SIG-M5 treated with dmso at 0.1 percent for 504 hours (cell line): ENCODE measurements at regions not wholly inside any gene's neighbourhood (a gene's known extent, or its start where the extent isn't known, plus 50 kb on each side); places are given as distances from the start of the nearest gene placed in this dataset.

Experiments used
- DNase-seq: peaks from one replicate; lab custom pipeline; 2025; ENCODE audit not compliant: unreplicated experiment; lab: John Stamatoyannopoulos, UW

DNA sequence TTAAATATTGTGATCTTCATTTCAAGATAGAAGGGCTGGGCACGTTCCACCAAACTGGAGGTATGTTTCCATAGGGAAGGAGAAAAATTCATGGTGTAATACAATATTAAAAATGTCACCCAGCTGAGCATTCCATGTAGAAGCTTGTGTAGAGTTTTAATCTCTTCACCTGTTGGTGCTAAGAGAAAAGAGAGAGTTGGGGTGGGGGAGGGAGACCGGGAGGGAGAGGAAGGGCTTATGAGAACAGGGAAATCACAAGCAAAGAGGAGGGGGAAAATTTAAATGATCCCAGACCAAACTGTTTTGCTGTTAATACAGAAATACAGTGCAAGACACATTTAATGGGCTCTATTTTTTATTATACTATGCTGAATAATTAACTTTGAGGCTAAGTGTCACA, 345.8 kb downstream of the ZNF536 start:
- no peak for DNase-seq

DNA sequence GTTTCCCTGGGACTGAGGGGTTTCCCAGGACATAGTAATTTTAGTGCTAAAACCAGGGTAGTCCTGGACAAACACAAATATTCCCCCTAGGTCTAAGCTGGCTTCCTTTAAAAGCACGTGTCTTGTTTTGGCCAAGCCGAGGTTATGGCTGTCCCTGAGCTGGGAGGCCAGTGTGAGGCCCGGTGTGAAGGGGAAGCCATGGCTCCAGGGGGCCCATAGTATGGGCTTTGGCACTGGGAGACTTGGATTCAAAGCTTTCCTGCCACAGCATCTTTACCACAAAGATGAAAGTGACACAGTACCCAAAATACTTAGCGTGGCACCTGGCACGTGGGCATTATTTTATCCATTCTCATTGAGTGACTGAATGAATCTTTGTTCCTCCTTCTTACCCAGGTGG, 345.2 kb downstream of the ZNF536 start:
- DNase-seq, result no peak

DNA sequence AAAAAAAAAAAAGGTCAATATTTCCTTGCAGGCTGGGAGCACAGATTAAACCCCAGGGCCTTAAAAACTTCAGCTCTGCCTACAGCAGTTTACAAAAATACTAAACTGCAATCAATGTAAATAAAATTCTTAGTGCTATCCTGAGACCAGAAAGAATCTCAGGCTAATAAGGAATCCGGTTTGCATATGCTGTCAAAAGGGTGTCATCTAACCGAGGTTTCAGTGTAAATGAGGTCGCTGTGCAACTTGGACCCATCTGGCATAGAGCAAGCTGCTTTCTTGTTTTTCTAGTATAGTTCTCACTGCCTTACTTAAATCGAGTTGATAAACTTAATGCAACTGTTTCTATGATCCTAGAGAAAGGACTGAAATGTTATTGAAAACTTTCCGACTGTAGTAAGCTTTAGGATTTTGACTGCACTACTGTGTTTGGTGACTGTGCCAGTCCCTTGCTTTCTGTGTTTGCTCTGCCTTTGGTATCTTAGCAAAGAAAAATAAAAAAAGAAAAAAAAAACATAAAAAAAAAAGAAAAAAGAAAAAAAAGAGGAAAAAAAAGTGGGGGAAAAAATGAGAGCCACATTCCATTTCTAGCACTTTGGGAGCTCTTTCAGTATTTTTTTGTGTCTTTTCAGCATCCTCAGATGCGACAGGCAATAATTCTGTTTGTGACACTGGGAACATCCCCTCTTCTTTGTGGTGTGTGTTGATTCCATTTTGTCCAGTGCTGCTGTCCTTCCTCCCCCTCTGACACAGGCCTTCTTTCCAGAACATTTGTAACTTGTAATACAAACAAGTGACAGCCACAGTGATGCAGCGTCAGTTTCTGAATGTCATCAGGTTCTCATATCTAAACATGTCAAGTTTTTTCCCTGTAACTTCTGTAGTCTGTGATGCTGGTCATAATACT, 340.5 kb downstream of the ZNF536 start:
- DNase-seq, result no peak

DNA sequence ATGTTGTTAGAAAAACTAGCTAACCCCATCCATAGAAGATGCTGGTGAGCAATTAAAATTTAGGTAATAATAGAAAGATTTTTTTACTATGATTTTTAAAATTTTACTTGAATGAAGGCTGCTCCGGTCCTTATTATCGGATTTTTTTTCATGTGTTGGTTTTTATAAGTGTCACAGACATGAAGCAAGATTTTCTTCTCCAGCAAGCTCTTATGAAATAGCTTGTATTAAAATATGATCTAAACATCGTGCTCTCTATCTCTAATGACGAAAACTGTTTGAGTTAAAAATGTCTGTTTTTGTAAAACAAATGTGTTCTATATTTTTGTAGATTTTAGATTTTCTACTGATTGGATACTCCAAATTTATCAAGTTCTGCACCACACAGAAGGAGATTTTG, 339.6 kb downstream of the ZNF536 start:
- DNase-seq, result no peak

DNA sequence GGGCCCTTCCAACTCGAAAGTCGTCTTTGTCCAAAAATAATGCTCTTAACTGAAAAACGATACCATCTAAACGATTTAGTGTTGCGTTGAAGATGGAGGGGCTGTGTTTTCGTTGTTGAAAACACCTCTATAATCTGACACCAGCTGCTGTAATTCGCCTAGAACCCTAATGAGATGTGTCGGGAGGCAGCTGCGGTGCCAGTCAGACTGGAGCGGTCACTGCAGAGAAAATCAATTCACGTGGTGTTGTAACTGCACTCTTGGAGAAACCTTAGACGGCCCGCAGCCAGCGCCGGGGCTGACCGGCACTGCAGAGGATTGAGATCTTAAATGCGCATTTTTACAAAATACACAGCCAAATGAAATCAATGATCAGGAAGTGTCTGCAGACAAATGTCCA, 339.1 kb downstream of the ZNF536 start:
- DNase-seq, result no peak

DNA sequence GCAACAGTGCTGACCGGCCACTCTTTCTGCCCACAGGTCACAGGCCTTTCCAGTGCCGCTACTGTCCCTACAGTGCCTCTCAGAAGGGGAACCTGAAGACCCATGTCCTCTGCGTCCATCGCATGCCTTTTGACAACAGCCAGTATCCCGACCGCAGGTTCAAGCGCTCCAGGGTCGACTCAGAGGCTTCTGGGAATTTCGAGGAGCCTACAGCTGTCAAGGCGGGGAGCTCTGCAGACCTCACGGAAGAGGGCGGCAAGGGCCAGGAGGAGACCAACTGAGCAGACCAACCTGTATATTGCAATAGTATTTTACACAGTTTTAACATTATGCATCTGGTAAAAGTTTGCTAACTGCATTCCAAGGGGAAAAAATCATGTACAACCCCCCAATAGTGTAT, 338.5 kb downstream of the ZNF536 start:
- no peak for DNase-seq

DNA sequence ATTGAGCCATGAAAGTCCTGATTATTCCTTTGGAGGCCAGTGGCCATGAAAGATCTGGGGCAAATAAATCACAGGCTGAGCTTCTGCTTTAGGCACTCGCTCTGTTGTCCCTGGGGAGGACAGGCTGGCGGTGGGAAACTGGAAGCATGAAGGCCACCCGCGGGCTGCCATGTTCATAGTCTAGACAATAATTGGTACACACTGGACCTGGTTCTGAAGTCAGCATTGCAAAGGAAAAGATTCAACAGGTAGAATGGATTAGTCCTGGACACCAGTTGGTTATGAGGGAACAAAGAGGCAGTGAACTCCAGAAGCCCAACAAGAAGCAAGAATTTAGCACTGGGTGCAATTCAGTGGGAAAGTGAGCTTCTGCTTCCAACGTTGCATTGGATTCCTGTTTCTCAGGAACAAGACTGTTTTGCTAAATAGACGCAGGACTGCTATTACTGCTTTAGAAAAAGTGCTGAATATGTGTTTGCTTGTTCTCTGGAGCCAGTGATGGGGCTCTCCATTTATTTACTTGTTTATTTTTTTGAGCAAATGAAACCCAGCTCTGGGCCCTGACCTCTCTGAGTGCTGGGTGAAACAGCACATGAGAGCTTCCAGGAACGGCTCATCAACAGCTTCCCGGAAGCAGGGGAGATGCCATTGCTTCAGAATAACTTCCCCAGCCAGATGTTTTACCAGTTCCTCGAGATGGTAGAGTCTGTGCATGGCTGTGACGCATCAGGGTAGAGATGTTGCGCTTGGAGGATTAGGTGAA, 336.4 kb downstream of the ZNF536 start:
- DNase-seq, result no peak

DNA sequence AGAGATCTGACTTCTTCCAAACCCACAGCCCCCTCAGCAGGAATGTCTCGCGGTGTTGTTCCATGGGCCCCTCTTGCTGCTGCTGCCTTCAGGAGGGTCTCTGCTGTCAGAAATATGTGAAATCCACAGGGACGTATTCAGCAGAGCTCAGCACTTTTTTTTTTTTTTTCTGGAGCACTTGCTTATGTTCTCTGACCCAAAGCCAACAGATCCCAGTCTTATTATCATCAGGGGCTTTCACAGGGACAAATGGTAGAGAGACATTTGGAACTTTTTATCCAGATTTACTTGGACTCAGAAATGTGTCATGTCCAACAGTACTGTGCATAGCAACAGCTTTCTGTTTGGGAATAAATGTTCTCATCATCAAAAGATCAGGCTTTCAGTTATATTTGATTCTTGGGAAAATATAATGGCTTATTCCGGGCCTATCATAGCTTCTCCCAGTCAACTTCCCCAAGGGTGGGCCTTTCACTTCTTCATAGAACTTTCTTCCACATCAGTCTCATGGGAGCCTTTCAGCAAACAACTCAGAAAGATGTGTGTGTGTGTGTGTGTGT, 332.7 kb downstream of the ZNF536 start:
- DNase-seq, result no peak

DNA sequence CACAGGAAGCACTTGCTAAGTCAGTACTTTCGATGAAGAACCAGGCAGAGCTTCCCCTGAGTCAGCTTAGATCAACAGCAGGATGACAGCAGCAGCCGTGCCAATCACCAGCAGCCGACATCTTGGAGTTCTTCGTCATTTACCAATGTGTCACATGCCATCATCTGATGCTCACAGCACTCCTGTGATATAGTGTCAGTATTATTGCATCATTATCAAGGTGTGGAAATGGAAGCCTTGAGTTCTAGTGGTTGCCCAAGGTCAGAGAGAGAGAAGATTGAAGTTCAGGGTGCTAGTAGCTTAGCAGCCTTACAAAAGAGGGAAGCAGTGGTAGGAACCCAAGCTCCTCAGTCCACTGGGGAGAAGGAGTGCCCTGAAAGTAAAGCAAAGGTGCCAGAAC, 331.5 kb downstream of the ZNF536 start:
- no peak for DNase-seq

DNA sequence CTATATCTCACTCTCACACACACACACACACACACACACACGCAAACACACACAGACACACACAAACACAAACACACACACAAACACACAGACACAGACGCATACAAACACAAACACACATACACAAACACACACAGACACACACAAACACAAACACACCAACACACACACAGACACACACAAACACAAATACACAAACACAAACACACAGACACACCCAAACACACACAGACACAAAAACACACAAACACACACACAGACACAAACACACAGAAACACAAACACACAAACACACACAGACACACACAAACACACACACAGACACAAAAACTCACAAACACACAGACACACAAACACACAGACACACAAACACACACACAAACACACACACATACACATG, 329.0 kb downstream of the ZNF536 start:
- DNase-seq, result no peak

DNA sequence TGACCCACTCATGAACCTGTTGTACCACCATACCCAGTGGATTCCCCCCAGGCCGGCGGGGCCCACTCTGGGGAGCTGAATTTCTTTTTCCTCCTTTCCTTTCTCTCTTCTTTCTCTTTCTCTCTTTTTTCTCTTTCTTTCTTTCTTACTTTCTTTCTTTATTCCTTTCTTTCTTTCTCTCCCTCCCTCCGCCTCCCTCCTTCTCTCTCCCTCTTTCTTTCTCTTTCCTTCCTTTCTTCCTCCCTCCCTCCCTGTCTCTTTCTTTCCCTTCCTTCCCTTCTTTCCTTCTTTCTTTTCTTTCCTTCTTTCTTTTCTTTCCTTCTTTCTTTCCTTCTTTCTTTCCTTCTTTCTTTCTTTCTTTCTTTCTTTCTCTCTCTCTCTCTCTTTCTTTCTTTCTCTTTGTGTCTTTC, 327.7 kb downstream of the ZNF536 start:
- no peak for DNase-seq

DNA sequence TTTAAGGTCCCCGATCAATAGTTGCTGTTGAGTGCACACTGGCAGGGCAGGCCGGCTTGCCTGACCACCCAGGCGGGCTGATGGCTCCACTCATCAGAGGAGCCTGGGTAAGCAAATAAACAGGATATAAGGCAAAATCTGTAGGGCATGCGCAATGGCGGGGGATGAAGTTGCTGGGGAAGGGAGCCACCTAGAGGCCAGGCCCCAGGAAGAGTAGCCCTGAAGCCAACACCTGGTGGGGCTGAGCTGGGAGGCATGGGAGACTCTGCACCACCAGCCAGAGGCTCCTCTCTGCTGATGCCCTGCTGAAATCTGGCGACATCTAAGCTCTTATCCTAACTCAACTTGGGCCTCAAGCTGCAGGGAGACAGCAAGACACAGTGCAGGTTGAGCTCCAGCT, 324.3 kb downstream of the ZNF536 start:
- DNase-seq, result no peak

DNA sequence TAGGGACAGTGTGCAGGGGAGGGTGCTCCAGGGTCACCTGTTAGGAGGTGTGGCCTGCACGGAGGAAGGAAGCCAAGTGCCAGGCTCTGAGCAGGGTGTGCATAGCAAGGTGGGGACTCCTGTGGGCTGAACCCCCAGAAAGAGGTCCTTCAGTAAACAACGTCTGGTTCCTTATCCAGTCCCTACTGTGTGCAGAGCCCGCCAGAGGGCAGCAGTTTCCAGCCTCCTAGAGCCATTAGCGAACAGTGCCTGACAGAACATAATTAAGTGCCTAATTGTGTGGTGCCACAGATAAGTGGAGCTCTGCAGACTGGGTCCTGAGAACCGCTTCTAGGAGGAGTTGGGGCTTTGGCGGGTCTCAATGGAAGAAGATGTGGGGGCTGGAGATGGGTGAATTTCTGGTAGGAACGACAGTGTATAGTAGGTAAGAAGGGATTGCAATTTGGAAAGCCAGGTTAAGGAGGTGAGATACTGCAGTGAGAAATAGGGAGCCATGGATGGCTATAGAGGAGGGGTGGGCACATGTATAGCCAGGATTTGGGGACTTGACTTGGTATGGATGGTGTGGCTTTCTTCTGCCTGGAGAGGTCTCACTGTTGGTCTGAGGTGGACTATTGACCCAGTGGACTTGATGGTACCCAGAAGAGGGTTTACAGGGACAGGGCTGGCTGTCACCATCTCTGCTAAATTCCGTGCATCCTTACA, 323.1 kb downstream of the ZNF536 start:
- no peak for DNase-seq

DNA sequence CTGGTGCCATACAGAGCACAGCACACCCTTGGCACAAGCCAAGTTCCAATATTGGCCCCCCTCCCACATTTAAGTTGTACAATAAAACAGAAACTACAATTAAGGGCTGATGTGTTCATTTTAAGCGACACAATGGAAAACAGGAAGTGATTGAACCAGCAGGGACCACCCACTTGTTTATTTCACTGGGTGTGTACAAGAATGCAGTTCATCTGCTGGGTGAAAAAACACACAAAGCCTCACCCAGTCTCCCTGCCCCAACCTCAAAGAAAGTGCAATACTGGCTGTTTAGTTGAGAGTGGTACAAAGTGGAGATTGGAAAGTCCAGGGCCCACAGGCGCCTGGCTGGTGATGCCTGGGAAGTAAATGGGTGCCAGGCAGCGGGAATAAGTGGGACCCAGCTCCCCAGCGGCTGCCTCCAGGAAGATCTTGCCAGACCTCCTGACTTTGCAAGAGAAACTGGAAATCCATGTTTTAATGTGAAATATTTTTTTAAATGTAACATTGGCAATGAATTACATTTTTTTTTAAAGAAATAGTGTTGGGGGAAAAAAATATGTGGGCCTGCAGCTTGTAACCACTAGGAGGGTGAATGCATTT, 322.1 kb downstream of the ZNF536 start:
- no peak for DNase-seq

DNA sequence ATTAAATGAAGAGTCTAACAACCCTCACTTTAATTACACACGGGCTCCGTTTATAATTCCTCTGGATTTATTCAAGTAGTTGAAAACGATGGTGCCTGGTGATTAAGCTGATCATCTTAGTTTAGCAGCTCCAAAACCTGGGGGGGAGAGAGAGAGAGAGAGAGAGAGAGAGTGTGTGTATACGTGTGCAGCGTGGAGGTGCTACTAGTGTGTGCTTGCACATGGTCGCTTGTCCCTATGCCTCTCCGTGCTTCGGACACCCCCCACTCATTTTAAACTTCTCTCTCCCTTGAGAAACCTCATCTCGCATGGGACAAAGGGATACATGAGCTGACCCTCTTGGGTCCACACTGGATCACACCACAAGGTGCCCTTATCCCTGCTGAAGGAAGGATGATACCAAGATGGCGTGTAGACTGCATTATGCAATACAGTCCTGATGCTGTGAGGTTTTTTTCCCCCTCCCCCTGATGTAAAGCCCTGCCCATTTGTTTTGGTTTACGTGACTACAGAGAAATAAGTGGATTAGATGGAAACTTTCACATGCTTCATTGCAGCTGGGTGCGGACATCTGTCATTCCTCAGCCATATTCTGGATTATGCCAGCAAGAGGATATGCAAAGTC, 320.8 kb downstream of the ZNF536 start:
- no peak for DNase-seq

DNA sequence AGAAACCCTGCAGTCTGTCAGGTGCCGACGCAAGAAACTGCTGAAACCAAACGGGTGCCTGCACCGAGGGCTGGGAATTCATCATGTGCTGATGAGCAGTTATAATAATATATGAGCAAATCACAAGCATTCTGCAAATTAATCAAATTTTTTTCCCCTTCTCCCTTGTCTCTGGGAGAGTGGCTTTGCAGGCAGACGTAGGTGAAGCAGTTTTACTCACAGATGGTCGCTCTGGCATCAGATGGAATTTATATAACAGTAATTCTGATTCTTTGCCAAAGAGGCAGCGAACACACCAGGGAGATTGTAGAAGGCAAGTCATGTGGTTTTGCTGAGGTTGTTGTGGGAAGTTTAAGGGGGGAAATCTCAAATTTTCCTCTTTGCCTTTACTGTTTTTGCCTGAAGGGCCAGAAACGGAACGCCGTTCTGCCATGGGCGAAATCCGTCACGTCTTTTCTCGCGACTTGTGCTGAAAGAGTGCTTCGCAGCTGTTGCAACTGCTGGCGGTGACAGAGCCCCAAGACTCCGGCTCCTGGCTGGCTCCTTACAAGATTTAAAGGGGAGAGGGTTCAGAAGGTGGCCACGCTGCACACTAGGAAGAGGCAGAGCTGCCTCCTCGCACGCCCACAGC, 320.1 kb downstream of the ZNF536 start:
- no peak for DNase-seq

DNA sequence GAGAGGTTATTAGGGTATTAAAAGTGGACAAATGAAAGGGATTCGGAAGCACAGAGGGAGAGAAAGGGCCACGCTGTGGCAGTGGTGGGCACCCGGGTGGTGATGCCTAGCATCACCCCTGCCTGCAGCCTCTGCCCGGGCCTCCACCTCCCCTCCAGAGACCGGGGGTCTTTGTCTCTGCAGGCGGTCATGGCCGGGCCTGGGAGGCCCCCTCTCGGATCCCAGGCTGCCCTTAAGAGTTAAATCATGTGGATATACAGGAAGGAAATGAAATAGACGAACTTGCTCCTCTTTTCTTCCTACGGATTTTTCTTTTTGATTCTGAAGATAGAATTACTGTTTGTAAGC, 319.6 kb downstream of the ZNF536 start:
- DNase-seq, result no peak

DNA sequence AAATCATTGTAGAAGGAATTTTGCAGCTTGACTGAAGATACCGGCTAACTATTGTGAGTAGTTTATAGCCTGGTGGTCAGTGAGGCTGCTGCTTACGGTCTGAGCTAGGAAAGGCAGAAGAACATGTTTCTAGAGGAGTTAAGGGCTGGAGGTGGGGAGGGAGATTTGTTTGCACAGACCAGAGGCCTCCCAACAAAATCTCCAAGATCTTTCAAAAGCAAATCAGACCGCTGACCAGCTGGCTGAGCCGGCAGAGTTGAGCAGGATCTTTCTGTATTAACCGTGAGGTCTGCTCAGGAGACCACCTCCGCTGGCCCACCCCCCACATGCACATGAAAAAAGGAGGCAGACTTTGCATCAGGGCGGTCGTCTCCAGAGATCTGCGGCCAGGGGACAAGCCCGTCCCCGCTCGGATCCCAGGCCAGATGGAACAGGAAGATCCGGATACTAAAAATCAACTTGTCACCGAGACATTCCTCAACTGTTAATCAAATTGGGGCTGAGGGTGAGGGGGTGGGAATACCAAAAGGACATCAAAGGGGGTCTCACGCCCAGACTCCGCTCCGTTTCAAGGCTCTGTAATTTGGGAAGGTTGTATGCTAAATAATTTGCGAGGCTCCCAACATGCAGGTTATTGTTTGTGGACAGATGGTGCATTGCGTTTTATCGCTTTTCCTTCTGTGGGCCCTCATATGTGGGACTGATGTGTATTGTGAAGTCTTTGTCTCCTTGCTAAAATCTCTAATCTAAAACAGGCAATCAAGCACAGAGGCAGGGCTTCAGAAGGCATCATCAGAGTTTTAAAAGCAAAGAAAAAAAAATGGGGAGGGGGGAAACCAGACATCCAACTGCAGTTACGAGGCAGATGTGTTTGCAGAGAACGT, 319.0 kb downstream of the ZNF536 start:
- no peak for DNase-seq

DNA sequence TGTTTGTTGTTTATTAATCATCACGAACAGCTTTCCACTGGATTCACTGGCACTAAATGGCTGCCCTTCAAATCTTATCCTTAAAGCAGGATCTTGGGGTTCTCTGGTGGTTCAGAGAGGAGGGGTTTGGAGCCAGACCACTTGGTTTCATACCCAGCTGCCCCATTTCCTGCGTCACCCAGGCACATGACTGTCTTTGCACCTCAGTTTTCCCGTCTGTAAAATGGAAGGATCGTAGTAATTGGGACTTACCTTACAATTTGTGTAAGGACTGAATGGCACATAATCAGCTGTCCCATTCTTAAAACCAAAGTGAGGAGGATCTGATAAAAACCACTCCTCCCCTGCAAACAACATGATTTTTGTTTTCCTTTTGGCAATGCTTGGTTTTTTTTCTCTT, 318.3 kb downstream of the ZNF536 start:
- no peak for DNase-seq
